EL (cell line): ENCODE measurements at regions not wholly inside any gene's neighbourhood (a gene's known extent, or its start where the extent isn't known, plus 50 kb on each side); places are given as distances from the start of the nearest gene placed in this dataset.
"Not testable (repeated sequence)": the region's sequence is repeated elsewhere in the genome, so short reads cannot be mapped to it uniquely, and the experiment has no call there.

Source experiments
- DNase-seq: peaks from one replicate; pipeline ENCODE4 v3.0.0-alpha.2; 2016

GRCh38 chr7:11221984-11222383 lies 248.3 kb downstream of the PHF14 start:
- DNase-seq: no peak

GRCh38 chr7:11224535-11224934 lies 250.9 kb downstream of the PHF14 start:
- DNase-seq: no peak

- peak; percentile 23 for DNase-seq
These were observed 254.8 kb downstream of the PHF14 start for GRCh38 chr7:11228515-11228914.

- no peak for DNase-seq
These were observed 257.5 kb downstream of the PHF14 start for GRCh38 chr7:11231190-11231589.

- peak; percentile 37 for DNase-seq
These were observed 258.8 kb downstream of the PHF14 start for GRCh38 chr7:11232462-11232861.

- DNase-seq: no peak
These were observed 260.2 kb downstream of the PHF14 start for GRCh38 chr7:11233871-11234270.

- DNase-seq: no peak
These were observed 261.8 kb downstream of the PHF14 start for GRCh38 chr7:11235491-11235890.

- no peak for DNase-seq
These were observed 263.0 kb downstream of the PHF14 start for GRCh38 chr7:11236680-11237079.

GRCh38 chr7:11237742-11238141 lies 264.1 kb downstream of the PHF14 start:
- DNase-seq: no peak

GRCh38 chr7:11239316-11239715 lies 265.6 kb downstream of the PHF14 start:
- DNase-seq: peak; percentile 73

- no peak for DNase-seq
These were observed 270.1 kb downstream of the PHF14 start for GRCh38 chr7:11243739-11244138.

GRCh38 chr7:11244149-11244548 lies 270.5 kb downstream of the PHF14 start:
- DNase-seq: no peak

- no peak for DNase-seq
These were observed 273.9 kb downstream of the PHF14 start for GRCh38 chr7:11247545-11247944.

GRCh38 chr7:11251436-11251835 lies 277.8 kb downstream of the PHF14 start:
- DNase-seq: no peak

- DNase-seq: no peak
These were observed 278.4 kb downstream of the PHF14 start for GRCh38 chr7:11252011-11252607.

GRCh38 chr7:11252705-11253272 lies 279.1 kb downstream of the PHF14 start:
- DNase-seq: no peak

- DNase-seq: no peak
These were observed 282.8 kb downstream of the PHF14 start for GRCh38 chr7:11256501-11256900.

GRCh38 chr7:11261470-11261869 lies 287.8 kb downstream of the PHF14 start:
- DNase-seq: peak; percentile 15

- DNase-seq: no peak
These were observed 292.4 kb downstream of the PHF14 start for GRCh38 chr7:11266101-11266500.

- no peak for DNase-seq
These were observed 298.7 kb downstream of the PHF14 start for GRCh38 chr7:11272352-11272751.

- no peak for DNase-seq
These were observed 300.4 kb downstream of the PHF14 start for GRCh38 chr7:11274074-11274473.

- no peak for DNase-seq
These were observed 308.3 kb downstream of the PHF14 start for GRCh38 chr7:11281953-11282352.

GRCh38 chr7:11283584-11283983 lies 309.9 kb downstream of the PHF14 start:
- not testable (repeated sequence) for DNase-seq

GRCh38 chr7:11290863-11291262 lies 317.2 kb downstream of the PHF14 start:
- DNase-seq: no peak

- no peak for DNase-seq
These were observed 320.5 kb downstream of the PHF14 start for GRCh38 chr7:11294218-11294617.
